ENCODE measurements at regions not wholly inside any gene's neighbourhood (a gene's known extent, or its start where the extent isn't known, plus 50 kb on each side); places are given as distances from the start of the nearest gene placed in this dataset.

- TF ChIP-seq CTCF (IDR thresholded peaks at IDR 0.05), result no peak
- no peak for TF ChIP-seq POLR2AphosphoS5 (IDR thresholded peaks at IDR 0.05; ENCODE audit: low read depth, low read length)
- no peak for TF ChIP-seq REST (IDR thresholded peaks at IDR 0.05; ENCODE audit: insufficient read depth in 1 of 2, low read depth in 2 of 2, low read length in 1 of 2)
- no peak for TF ChIP-seq SIN3A (IDR thresholded peaks at IDR 0.05; ENCODE audit: borderline replicate concordance, insufficient read depth, low read depth, low read length)
- no peak for TF ChIP-seq TCF7L2 (IDR thresholded peaks at IDR 0.05; ENCODE audit: low read depth, low read length)
Measured at GRCh38 chr2:131827481-131828163, 299.9 kb downstream of the CCDC74A start.

All from Panc1 (cell line).